K562 (cell line): ENCODE measurements at regions not wholly inside any gene's neighbourhood (a gene's known extent, or its start where the extent isn't known, plus 50 kb on each side); places are given as distances from the start of the nearest gene placed in this dataset.

Experiments used
- CTCFL ChIP-seq: IDR thresholded peaks from 2 replicates; pipeline ENCODE4 v1.6.1; 2011; ENCODE audit warnings: borderline replicate concordance, low read depth, mild to moderate bottlenecking, moderate library complexity, low read length; ENCODE audit not compliant: insufficient read depth, poor library complexity, severe bottlenecking
- FOXJ2 ChIP-seq: fragments of 200-800 bp; sonication (Bioruptor generic); IDR thresholded peaks from 2 replicates; pipeline ENCODE4 v1.6.1; 2016; ENCODE audit warnings: missing genetic modification characterization, missing compliant biosample characterization
- HDAC3 ChIP-seq: fragments of 450-650 bp; IDR thresholded peaks from 2 replicates; pipeline ENCODE4 v1.6.1; 2018; ENCODE audit warnings: borderline replicate concordance, mild to moderate bottlenecking, moderate library complexity; ENCODE audit not compliant: partially characterized antibody
- MAFK ChIP-seq: IDR thresholded peaks from 2 replicates; pipeline ENCODE4 v1.6.1; 2011; ENCODE audit warnings: low read length, improper control_type of control experiment
- MAZ ChIP-seq, 2 experiments: fragments of 450-650 bp in 1 of 2; sonication (generic) in 1 of 2; formaldehyde crosslinking; IDR thresholded peaks in 1 of 2; conservative IDR thresholded peaks in 1 of 2; 2 replicates each; pipeline versions ENCODE4 v1.4.0 to v1.5.0; 2020; ENCODE audit warnings: mild to moderate bottlenecking in 1 of 2, missing genetic modification reagents in 1 of 2
- MED1 ChIP-seq: sonication (generic); formaldehyde crosslinking; IDR thresholded peaks from 2 replicates; pipeline ENCODE4 v1.8.1; 2023; ENCODE audit warnings: missing genetic modification reagents, borderline replicate concordance
- MEIS2 ChIP-seq: fragments of 450-650 bp; IDR thresholded peaks from 2 replicates; pipeline ENCODE4 v1.6.1; 2014; ENCODE audit warnings: mild to moderate bottlenecking; ENCODE audit not compliant: partially characterized antibody
- MLX ChIP-seq, 2 experiments: fragments of 450-650 bp in 1 of 2; sonication (generic) in 1 of 2; formaldehyde crosslinking; conservative IDR thresholded peaks; 2 replicates each; pipeline versions ENCODE4 v1.4.0 to v1.8.1; 2020 to 2022; ENCODE audit warnings: mild to moderate bottlenecking in 1 of 2, missing genetic modification reagents in 1 of 2
- NFIX ChIP-seq: fragments of 250-450 bp; sonication (Bioruptor Pico); IDR thresholded peaks from 2 replicates; pipeline ENCODE4 v1.4.0; 2020; ENCODE audit warnings: low read depth, mild to moderate bottlenecking, moderate library complexity
- PRPF4 ChIP-seq: fragments of 200-400 bp; formaldehyde crosslinking; IDR thresholded peaks from one replicate; pipeline ENCODE4 v1.6.1; 2017; ENCODE audit warnings: low read length, low read depth, mild to moderate bottlenecking; ENCODE audit not compliant: insufficient read depth, poor library complexity, severe bottlenecking
- PTTG1 ChIP-seq: fragments of 450-650 bp; IDR thresholded peaks from 2 replicates; pipeline ENCODE4 v1.6.1; 2016; ENCODE audit warnings: low read depth, mild to moderate bottlenecking, missing genetic modification characterization, missing compliant biosample characterization
- RAD21 ChIP-seq, 2 experiments: fragments of 250-450 bp in 1 of 2; fragments of 450-650 bp in 1 of 2; sonication (Bioruptor Pico) in 1 of 2; formaldehyde crosslinking in 1 of 2; IDR thresholded peaks in 1 of 2; conservative IDR thresholded peaks in 1 of 2; 2 replicates each; pipeline versions ENCODE4 v1.4.0 to v1.8.0; 2020 to 2022; ENCODE audit warnings: mild to moderate bottlenecking in 2 of 2, moderate library complexity in 1 of 2
- SETDB1 ChIP-seq: IDR thresholded peaks from one replicate; pipeline ENCODE4 v1.6.1; 2012; ENCODE audit warnings: low read length, control low read depth, inconsistent platforms
- STAG1 ChIP-seq: sonication (generic); formaldehyde crosslinking; IDR thresholded peaks from 2 replicates; pipeline ENCODE4 v1.5.0; 2020; ENCODE audit warnings: missing genetic modification reagents, borderline replicate concordance
- ZFP36 ChIP-seq: fragments of 150-350 bp; IDR thresholded peaks from 2 replicates; pipeline ENCODE4 v1.6.1; 2018; ENCODE audit warnings: low read length, low read depth; ENCODE audit not compliant: partially characterized antibody
- TF ChIP-seq, protein P1 (sequence below): fragments of 450-650 bp; IDR thresholded peaks from 2 replicates; pipeline ENCODE4 v1.6.1; 2016; ENCODE audit warnings: low read depth, mild to moderate bottlenecking, moderate library complexity
- TF ChIP-seq, protein P2 (sequence below), 3 experiments: IDR thresholded peaks in 2 of 3; conservative IDR thresholded peaks in 1 of 3; 2 replicates each; pipeline ENCODE4 v1.5.1; 2011 to 2012; ENCODE audit warnings: low read length in 3 of 3, mild to moderate bottlenecking in 3 of 3, control low read depth in 2 of 3, improper control_type of control experiment in 1 of 3, inconsistent platforms in 1 of 3, low read depth in 1 of 3, mixed read lengths in 1 of 3, moderate library complexity in 1 of 3; ENCODE audit not compliant: insufficient read depth in 2 of 3

DNA sequence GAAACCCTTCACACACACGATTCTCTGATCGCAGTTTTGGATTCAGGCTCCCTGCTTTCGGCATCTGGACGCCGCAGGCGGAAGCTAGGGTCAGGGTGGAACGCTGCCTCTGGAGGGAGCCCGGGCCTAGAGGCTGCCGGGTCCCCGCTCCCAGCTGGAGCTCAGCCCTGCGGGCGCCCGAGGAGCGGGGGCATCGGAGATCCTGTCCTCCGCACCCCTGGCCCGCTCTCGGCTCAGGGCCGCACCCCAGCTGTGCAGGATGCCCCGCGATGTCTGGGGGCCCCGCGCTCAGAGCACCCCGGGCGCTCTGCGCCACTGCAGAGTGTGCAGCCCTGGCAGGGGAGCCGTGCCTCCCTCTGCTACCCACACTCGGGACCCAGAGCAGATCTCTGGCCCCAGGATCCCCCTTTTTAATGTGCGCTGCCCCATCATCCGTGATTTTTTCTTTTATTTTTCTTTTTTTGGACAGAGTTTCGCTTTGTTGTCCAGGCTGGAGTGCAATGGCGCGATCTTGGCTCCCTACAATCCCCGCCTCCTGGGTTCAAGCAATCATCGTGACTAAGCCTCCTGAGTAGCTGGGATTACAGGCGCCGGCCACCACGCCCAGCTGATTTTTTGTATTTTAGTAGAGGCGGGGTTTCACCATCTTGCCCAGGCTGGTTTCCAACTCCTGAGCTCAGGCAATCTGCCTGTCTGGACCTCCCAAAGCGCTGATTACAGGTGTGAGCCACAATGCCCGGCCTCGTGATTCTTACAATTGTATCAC is 54.8 kb upstream of the TUBA3E start (continued):
- TF ChIP-seq FOXJ2 (tag) (no peak), SETDB1 (no peak), RAD21 (CRISPR knock-in tag; conservative IDR thresholded peaks at IDR 0.05 in 1 of 2, IDR thresholded peaks at IDR 0.05 in 1 of 2) (peak in 1 of 2 experiments; percentile 35; a peak in 1 of 4 replicates), PRPF4 (no peak), NFIX (no peak), MLX (CRISPR knock-in tag; conservative IDR thresholded peaks at IDR 0.05) (no peak), MEIS2 (no peak), HDAC3 (no peak), STAG1 (no peak), PTTG1 (tag) (no peak), CTCFL (no peak), MAFK (no peak), MAZ (CRISPR knock-in tag; conservative IDR thresholded peaks at IDR 0.05 in 1 of 2, IDR thresholded peaks at IDR 0.05 in 1 of 2) (peak in 1 of 2 experiments; percentile 17; a peak in 1 of 4 replicates), MED1 (no peak), ZFP36 (no peak)
- TF ChIP-seq, protein P1, sequence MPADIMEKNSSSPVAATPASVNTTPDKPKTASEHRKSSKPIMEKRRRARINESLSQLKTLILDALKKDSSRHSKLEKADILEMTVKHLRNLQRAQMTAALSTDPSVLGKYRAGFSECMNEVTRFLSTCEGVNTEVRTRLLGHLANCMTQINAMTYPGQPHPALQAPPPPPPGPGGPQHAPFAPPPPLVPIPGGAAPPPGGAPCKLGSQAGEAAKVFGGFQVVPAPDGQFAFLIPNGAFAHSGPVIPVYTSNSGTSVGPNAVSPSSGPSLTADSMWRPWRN, result no peak
- TF ChIP-seq, protein P2, sequence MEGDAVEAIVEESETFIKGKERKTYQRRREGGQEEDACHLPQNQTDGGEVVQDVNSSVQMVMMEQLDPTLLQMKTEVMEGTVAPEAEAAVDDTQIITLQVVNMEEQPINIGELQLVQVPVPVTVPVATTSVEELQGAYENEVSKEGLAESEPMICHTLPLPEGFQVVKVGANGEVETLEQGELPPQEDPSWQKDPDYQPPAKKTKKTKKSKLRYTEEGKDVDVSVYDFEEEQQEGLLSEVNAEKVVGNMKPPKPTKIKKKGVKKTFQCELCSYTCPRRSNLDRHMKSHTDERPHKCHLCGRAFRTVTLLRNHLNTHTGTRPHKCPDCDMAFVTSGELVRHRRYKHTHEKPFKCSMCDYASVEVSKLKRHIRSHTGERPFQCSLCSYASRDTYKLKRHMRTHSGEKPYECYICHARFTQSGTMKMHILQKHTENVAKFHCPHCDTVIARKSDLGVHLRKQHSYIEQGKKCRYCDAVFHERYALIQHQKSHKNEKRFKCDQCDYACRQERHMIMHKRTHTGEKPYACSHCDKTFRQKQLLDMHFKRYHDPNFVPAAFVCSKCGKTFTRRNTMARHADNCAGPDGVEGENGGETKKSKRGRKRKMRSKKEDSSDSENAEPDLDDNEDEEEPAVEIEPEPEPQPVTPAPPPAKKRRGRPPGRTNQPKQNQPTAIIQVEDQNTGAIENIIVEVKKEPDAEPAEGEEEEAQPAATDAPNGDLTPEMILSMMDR (IDR thresholded peaks at IDR 0.05 in 2 of 3, conservative IDR thresholded peaks at IDR 0.05 in 1 of 3; ENCODE audit: insufficient read depth in 2 of 3, low read depth in 1 of 3, low read length in 3 of 3), result 0 out of 6 replicates have a peak, but pooled peaks of 1 of the 3 experiments have one; percentile 10
